CD4-positive, CD25-positive, alpha-beta regulatory T cell (primary cell): ENCODE measurements at regions not wholly inside any gene's neighbourhood (a gene's known extent, or its start where the extent isn't known, plus 50 kb on each side); places are given as distances from the start of the nearest gene placed in this dataset.

Experiments used
- ATAC-seq, 2 donors: fragments of 150-1000 bp; cut with Tn5 transposase; one replicate each; pipeline ENCODE4 v1.10.0; 2021; ENCODE audit warnings: low read depth in 2 of 2, moderate number of reproducible peaks in 2 of 2, moderate library complexity in 1 of 2
- DNase-seq, 3 donors: peaks; one replicate each; pipeline versions ENCODE4 v3.0.0 to v3.0.0-alpha.2; 2012 to 2022; ENCODE audit warnings: mixed read lengths in 1 of 3
- H3K27ac ChIP-seq: one replicate; pipeline ENCODE4 v1.7.0; 2013; ENCODE audit warnings: mild to moderate bottlenecking, low read length; ENCODE audit not compliant: insufficient read depth, poor library complexity, severe bottlenecking
- H3K27me3 ChIP-seq: one replicate; pipeline ENCODE4 v1.7.0; 2013; ENCODE audit warnings: low read length; ENCODE audit not compliant: control insufficient read depth, insufficient read depth
- H3K36me3 ChIP-seq: one replicate; pipeline ENCODE4 v1.7.0; 2013; ENCODE audit warnings: mild to moderate bottlenecking, low read length, moderate library complexity; ENCODE audit not compliant: control insufficient read depth, insufficient read depth
- H3K4me1 ChIP-seq: 2 replicates; pipeline ENCODE4 v1.7.0; 2013; ENCODE audit warnings: mild to moderate bottlenecking, low read length; ENCODE audit not compliant: insufficient read depth, control insufficient read depth, poor library complexity, severe bottlenecking
- H3K4me3 ChIP-seq: one replicate; pipeline ENCODE4 v1.7.0; 2013; ENCODE audit warnings: low read depth, mild to moderate bottlenecking, low read length, moderate library complexity
- H3K9me3 ChIP-seq, 2 experiments: 1 replicate in 1 of 2; 2 replicates in 1 of 2; pipeline ENCODE4 v1.7.0; 2013; ENCODE audit warnings: low read length in 2 of 2, mild to moderate bottlenecking in 1 of 2, moderate library complexity in 1 of 2; ENCODE audit not compliant: control insufficient read depth in 2 of 2
- H3K27ac Mint-ChIP-seq, 3 donors: one replicate each; pipeline ENCODE4 v1.8.0; 2020 to 2022; ENCODE audit warnings: mild to moderate bottlenecking in 3 of 3, mixed read lengths in 3 of 3, moderate library complexity in 2 of 3
- H3K27me3 Mint-ChIP-seq: one replicate; pipeline ENCODE4 v1.8.0; 2022; ENCODE audit warnings: mild to moderate bottlenecking, mixed read lengths
- H3K36me3 Mint-ChIP-seq: one replicate; pipeline ENCODE4 v1.8.0; 2020; ENCODE audit warnings: mixed read lengths
- H3K4me1 Mint-ChIP-seq, 4 donors: one replicate each; pipeline ENCODE4 v1.8.0; 2020 to 2022; ENCODE audit warnings: mixed read lengths in 4 of 4, mild to moderate bottlenecking in 1 of 4
- H3K4me3 Mint-ChIP-seq, 4 donors: one replicate each; pipeline ENCODE4 v1.8.0; 2020 to 2022; ENCODE audit warnings: mild to moderate bottlenecking in 4 of 4, mixed read lengths in 4 of 4, moderate library complexity in 3 of 4
- H3K9me3 Mint-ChIP-seq, 7 donors: one replicate each; pipeline ENCODE4 v1.8.0; 2020 to 2022; ENCODE audit warnings: mixed read lengths in 7 of 7, mild to moderate bottlenecking in 3 of 7, moderate library complexity in 2 of 7

- no peaks in the 10 kb centered on the region for H3K9me3 Mint-ChIP-seq
- no peak overlapping the region for H3K4me3 ChIP-seq
- H3K27me3 ChIP-seq: no peaks in the 10 kb centered on the region
- H3K27me3 Mint-ChIP-seq: no peaks in the 10 kb centered on the region
- no peak overlapping the region for H3K27ac ChIP-seq
- H3K4me3 Mint-ChIP-seq: no peak overlapping the region
- H3K4me1 Mint-ChIP-seq: no peaks in the 10 kb centered on the region
- DNase-seq (peak in 1 of 3 donors; percentile 2), ATAC-seq (no peak)
- no peaks in the 10 kb centered on the region for H3K9me3 ChIP-seq
- no peaks in the 10 kb centered on the region for H3K36me3 ChIP-seq
- H3K36me3 Mint-ChIP-seq: no peaks in the 10 kb centered on the region
- H3K4me1 ChIP-seq: no peaks in the 10 kb centered on the region
- no peak overlapping the region for H3K27ac Mint-ChIP-seq
Measured at GRCh38 chr1:17919525-17920439, 164.6 kb downstream of the ACTL8 start.

GRCh38 chr1:17920881-17921640 lies 165.9 kb downstream of the ACTL8 start:
- ATAC-seq: no peak
- no peak overlapping the region for H3K4me3 Mint-ChIP-seq

GRCh38 chr1:17922833-17923232 lies 167.7 kb downstream of the ACTL8 start:
- no peaks in the 10 kb centered on the region for H3K36me3 Mint-ChIP-seq
- Histone ChIP-seq H3K27me3 (no peaks in the 10 kb centered on the region), H3K36me3 (no peaks in the 10 kb centered on the region), H3K27ac (no peak overlapping the region), H3K4me3 (no peak overlapping the region), H3K9me3 (no peaks in the 10 kb centered on the region), H3K4me1 (no peaks in the 10 kb centered on the region)
- DNase-seq (peak in 1 of 3 donors; percentile 1), ATAC-seq (no peak)
- H3K27ac Mint-ChIP-seq: no peak overlapping the region
- no peak overlapping the region for H3K4me3 Mint-ChIP-seq
- no peaks in the 10 kb centered on the region for H3K4me1 Mint-ChIP-seq
- no peaks in the 10 kb centered on the region for H3K9me3 Mint-ChIP-seq
- no peaks in the 10 kb centered on the region for H3K27me3 Mint-ChIP-seq

More at GRCh38 chr1:17920881-17921640, 165.9 kb downstream of the ACTL8 start:
- Histone ChIP-seq H3K4me1 (no peaks in the 10 kb centered on the region), H3K4me3 (no peak overlapping the region), H3K36me3 (no peaks in the 10 kb centered on the region), H3K27me3 (no peaks in the 10 kb centered on the region), H3K27ac (no peak overlapping the region), H3K9me3 (no peaks in the 10 kb centered on the region)
- DNase-seq: no peak
- H3K27me3 Mint-ChIP-seq: no peaks in the 10 kb centered on the region
- no peak overlapping the region for H3K27ac Mint-ChIP-seq
- no peaks in the 10 kb centered on the region for H3K36me3 Mint-ChIP-seq
- no peaks in the 10 kb centered on the region for H3K9me3 Mint-ChIP-seq
- H3K4me1 Mint-ChIP-seq: no peaks in the 10 kb centered on the region

GRCh38 chr1:17923666-17924065 lies 168.5 kb downstream of the ACTL8 start:
- no peaks in the 10 kb centered on the region for H3K4me1 Mint-ChIP-seq
- peak overlapping the region in 1 of 4 donors; percentile 48 for H3K4me3 Mint-ChIP-seq
- Histone ChIP-seq H3K36me3 (no peaks in the 10 kb centered on the region), H3K27ac (no peak overlapping the region), H3K9me3 (no peaks in the 10 kb centered on the region), H3K4me3 (no peak overlapping the region), H3K27me3 (no peaks in the 10 kb centered on the region), H3K4me1 (no peaks in the 10 kb centered on the region)
- no peak for ATAC-seq
- no peaks in the 10 kb centered on the region for H3K9me3 Mint-ChIP-seq
- no peaks in the 10 kb centered on the region for H3K27me3 Mint-ChIP-seq
- no peak for DNase-seq
- H3K36me3 Mint-ChIP-seq: no peaks in the 10 kb centered on the region
- peak overlapping the region in 1 of 3 donors; percentile 53 for H3K27ac Mint-ChIP-seq

- Mint-ChIP-seq H3K27me3 (no peaks in the 10 kb centered on the region), H3K36me3 (no peaks in the 10 kb centered on the region)
Measured at GRCh38 chr1:17924578-17924977, 169.4 kb downstream of the ACTL8 start.

GRCh38 chr1:17925290-17926237 lies 170.4 kb downstream of the ACTL8 start:
- no peaks in the 10 kb centered on the region for H3K36me3 ChIP-seq
- H3K4me3 Mint-ChIP-seq: no peak overlapping the region
- no peaks in the 10 kb centered on the region for H3K27me3 ChIP-seq
- no peak overlapping the region for H3K4me3 ChIP-seq
- no peaks in the 10 kb centered on the region for H3K9me3 Mint-ChIP-seq
- H3K4me1 Mint-ChIP-seq: no peaks in the 10 kb centered on the region
- H3K27ac Mint-ChIP-seq: no peak overlapping the region
- H3K4me1 ChIP-seq: no peaks in the 10 kb centered on the region
- DNase-seq (no peak), ATAC-seq (no peak)
- H3K9me3 ChIP-seq: no peaks in the 10 kb centered on the region
- H3K27ac ChIP-seq: no peak overlapping the region
- H3K27me3 Mint-ChIP-seq: no peaks in the 10 kb centered on the region
- no peaks in the 10 kb centered on the region for H3K36me3 Mint-ChIP-seq

More at GRCh38 chr1:17924578-17924977, 169.4 kb downstream of the ACTL8 start:
- H3K27ac Mint-ChIP-seq: no peak overlapping the region
- H3K4me3 Mint-ChIP-seq: no peak overlapping the region
- H3K27ac ChIP-seq: no peak overlapping the region
- H3K9me3 Mint-ChIP-seq: no peaks in the 10 kb centered on the region
- H3K4me1 ChIP-seq: no peaks in the 10 kb centered on the region
- H3K9me3 ChIP-seq: no peaks in the 10 kb centered on the region
- DNase-seq: no peak
- no peaks in the 10 kb centered on the region for H3K36me3 ChIP-seq
- H3K4me3 ChIP-seq: no peak overlapping the region
- ATAC-seq: no peak
- no peaks in the 10 kb centered on the region for H3K4me1 Mint-ChIP-seq
- no peaks in the 10 kb centered on the region for H3K27me3 ChIP-seq

- Histone ChIP-seq H3K27ac (no peak overlapping the region), H3K9me3 (no peaks in the 10 kb centered on the region), H3K4me1 (no peaks in the 10 kb centered on the region), H3K36me3 (no peaks in the 10 kb centered on the region), H3K27me3 (no peaks in the 10 kb centered on the region), H3K4me3 (no peak overlapping the region)
- DNase-seq: no peak
- no peaks in the 10 kb centered on the region for H3K36me3 Mint-ChIP-seq
- ATAC-seq: no peak
- no peaks in the 10 kb centered on the region for H3K4me1 Mint-ChIP-seq
- no peak overlapping the region for H3K27ac Mint-ChIP-seq
- no peak overlapping the region for H3K4me3 Mint-ChIP-seq
- no peaks in the 10 kb centered on the region for H3K27me3 Mint-ChIP-seq
- H3K9me3 Mint-ChIP-seq: no peaks in the 10 kb centered on the region
Measured at GRCh38 chr1:17926906-17927305, 171.8 kb downstream of the ACTL8 start.
